HG03175 (cell line): ENCODE measurements at regions not wholly inside any gene's neighbourhood (a gene's known extent, or its start where the extent isn't known, plus 50 kb on each side); places are given as distances from the start of the nearest gene placed in this dataset.

Experiments
- ATAC-seq: cut with Tn5 transposase; IDR thresholded peaks from one replicate; pipeline ENCODE4 v1.9.1; 2021; ENCODE audit warnings: mild to moderate bottlenecking, moderate library complexity; ENCODE audit not compliant: unreplicated experiment

DNA sequence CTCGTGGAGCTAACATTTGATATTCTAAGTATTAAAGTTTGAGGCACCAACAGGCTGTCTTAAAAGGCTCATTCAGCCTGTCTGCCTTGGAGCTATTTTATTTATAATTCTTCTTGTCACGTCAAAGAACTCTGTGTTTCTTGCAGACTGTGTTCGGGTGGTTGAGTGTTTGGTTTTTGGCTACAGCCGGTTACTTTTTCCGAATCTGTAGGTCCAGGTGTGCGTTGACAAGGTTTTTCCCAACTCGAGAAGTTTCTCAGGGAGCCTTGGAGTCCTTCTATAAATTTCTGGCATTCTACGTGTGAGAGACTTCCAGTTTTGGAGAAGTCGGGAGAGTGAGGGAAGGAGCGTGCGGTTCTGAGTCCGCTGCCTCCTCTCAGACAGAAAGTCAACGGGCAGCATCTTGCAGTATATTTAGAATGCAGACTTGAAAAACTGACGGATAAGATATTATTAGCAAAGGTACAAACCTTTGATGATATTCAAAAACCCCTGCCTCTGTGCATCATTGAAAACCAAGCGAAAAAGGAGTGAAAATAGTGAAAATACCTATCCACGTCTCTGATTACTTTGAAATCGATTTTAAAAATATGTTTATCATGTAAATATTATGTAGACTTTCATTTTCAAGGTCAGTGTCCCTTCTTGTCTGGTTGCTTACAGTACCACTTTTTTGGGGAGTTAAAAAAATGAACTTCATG is 85.2 kb upstream of the PPARA start:
- no peak for ATAC-seq

DNA sequence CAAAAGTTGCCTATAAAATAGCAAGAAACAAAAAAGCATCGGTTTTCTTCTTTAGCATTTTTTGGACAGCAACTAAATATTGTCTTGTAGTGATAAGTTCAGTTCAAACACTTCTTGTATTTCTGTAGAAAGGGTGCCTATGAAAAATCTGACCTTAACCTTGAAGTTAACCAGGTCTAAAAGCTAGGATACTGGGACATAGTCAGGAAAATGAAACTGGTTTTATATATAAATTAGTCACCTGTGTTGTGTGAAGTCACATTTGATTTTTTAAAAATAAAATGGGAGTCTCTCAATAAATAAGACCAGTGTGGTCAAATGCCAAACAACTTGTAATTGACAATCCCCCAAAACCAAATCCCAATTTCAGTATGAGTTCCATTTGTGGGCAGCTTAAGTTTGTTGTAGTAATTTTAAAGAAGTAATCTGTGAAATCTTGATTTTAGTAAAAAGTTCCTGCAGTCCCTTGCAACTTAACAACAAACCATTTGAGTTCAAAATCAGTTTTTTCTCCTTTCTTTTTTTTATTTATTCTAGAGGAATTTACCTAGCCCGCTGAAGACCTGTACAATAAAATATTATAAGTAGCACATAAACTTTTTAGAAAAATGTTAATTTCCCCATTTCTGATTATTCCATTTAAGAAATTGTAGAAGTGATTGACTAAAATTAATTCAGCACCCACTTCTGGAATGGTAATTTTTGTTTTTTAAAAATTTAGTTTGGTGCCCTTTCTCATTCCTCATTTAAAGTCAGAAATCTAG is 84.5 kb upstream of the PPARA start:
- no peak for ATAC-seq

- no peak for ATAC-seq
Measured at GRCh38 chr22:46066691-46067090, 83.6 kb upstream of the PPARA start.

DNA sequence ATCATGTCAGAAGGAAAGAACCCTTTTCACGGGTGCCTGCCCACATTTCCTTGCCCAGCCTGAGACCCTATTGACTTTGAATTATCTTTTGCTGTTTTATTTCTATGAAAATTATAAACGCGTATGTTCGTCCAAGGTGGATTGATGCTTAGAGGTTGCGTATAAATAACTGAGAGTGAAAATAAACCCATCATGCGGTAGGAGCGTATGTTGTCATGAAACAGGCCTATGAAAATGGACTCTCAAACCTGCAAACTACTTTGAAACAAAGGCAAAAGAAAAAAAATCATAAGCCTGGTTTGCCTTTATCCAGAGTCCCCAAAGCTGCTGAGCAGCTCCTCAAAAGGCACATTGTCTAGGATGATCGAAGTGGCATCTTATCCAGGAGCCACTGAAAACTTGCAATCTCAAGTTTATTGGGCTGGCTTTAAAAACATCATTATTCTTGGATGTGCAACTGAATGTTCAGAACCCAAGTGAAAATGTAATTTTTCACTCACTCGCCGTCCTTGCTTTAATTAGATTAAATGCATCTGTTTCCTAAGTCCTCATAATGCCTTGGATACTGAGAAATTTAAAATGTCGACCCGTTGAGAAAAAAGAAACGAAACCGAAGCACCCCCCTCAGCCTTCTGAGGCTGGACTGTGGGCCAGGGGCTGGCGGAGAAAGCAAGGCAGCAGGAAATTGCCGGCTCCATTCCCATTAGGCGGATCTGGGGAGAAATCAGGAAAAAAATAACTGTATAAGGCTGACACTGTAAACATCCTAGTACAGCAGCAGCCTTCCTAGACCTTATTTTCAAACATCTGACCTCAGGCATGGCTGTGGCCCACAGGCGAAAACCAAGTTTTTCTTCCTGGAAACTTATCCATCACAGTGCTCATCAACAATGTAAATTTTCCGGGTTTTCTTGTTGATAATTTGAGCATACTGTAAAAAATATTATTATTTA is 82.9 kb upstream of the PPARA start:
- no peak for ATAC-seq

GRCh38 chr22:46068181-46068592 is 82.1 kb upstream of the PPARA start:
- no peak for ATAC-seq

GRCh38 chr22:46068593-46069491 is 81.5 kb upstream of the PPARA start:
- no peak for ATAC-seq

DNA sequence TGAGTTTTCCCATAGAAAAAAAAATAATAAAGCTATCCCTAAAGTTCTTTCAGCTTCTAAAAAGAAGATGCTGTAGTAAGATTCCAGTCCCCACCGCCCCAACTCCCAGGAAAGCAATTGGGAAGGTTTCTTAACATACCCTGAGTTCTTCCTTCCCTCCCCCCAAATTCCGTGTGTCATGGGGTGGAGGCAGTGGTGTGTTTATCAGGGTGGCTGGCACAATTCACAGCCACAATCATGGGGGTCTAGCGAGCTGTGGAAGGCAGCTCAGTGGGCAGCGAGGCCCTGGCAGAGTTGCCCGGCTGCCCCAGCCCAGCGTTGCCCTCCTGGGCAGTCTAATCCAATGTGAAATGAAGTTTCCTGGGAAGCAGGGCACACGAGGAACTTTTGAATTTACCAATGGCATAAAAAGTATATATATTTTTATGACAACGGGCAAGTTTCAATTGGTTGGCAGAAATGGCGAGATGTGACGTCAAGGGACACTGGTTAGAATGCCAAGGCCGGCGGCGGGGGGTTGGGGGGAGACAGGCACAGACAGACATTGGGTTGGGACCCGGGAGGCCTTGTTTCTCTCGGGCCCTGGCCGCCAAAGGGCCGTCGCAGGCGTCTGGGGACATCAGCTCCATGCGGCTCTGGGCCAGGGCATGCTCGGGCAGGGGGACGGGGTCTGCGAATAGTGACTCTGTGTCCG is 80.7 kb upstream of the PPARA start:
- no peak for ATAC-seq

DNA sequence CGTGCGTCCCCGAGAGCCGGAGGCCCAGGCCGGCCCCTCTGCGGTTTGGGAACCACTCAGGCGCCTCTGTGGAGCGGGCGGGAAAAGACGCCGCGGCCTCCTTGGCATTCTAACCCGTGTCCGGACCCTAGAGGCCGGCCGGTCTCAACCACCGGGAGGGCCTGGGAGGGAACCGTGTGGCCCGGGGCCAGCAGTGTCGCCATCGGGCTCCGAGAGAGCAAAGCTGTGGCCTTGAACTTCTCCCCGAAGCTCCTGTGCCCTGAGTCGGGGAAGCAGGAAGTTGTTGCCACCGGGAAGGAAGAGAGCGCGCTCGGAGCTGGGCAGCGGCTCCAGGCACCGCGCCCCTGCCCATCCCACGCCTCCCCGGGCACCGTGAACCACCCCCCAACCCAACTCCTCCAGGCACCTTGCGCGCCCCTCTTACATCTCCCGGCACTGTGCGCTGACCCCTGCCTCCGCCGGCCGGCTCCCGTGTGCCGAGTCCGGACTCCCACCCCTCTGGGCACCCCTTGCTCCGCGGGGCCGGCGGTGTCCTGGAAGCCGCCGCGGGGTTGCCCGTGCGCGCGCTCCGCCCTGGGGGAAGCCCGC is 80.0 kb upstream of the PPARA start:
- ATAC-seq = no peak

DNA sequence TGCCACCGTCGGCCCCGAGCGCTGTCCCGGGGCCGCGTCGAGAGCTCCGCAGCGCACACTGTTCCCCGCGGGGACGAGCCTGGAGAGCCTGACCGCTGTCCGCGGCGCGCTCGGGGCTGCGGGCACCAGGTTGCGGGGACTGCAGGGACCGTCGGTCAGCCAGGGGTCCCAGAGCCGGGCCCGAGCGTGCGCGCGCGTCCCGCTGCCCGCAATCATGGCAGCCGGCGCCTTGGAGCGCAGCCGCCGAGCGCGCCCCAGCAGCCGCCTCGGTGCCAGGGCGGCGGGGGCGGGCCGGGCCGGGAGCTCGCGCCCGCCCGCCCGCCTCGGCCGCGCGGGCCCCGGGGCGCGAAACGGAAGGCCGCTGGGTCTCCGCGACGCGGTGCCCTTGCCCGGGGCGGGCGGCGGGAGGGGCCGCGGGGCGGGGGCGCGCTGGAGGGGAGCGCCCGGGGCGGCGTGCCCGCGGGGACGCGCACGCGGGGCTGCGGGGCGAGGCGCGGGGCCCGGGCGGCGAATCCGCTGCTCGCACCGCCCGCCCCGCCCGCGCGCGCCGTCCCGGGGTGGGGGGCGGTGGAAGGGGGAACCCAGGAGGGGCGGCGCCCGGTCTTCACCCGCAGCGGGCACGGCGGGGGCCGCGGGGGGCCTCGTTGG is 79.4 kb upstream of the PPARA start:
- ATAC-seq = no peak

- ATAC-seq = no peak
Measured at GRCh38 chr22:46071451-46072109, 78.7 kb upstream of the PPARA start.

GRCh38 chr22:46072110-46072881 is 78.0 kb upstream of the PPARA start:
- no peak for ATAC-seq

DNA sequence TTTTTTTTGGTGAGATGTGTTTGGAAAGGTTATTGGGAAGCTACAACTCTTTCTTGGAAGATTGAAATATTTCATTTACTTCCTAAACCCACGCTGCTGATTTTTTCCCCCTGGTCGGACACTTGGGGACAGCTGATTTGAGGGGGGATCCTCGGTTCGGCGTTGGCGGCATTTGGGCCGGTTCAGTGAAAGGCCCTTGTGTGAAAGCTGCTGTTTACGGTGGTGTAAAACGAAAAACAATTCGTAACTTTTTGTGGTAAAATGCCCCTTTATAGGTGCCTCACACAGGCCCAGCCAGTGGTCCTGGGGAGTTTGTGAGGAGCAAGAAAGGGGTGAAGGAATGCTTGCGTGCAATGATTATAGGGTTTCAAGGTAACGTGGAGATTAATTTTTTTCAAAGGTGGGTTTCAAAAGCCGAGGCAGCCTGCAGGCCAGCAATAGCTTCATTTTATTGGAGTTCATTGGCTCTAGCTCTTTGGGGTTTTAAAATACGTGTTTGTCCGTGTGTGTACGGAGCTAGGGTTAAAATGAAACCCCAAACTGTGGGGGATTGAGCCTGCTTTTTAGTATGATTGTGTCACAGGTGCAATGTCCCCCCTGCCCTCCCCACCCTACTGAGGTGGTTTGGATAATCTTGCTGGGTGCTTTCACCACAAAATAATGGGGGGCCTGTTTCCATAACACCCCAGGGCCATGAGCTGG is 77.2 kb upstream of the PPARA start:
- no peak for ATAC-seq

DNA sequence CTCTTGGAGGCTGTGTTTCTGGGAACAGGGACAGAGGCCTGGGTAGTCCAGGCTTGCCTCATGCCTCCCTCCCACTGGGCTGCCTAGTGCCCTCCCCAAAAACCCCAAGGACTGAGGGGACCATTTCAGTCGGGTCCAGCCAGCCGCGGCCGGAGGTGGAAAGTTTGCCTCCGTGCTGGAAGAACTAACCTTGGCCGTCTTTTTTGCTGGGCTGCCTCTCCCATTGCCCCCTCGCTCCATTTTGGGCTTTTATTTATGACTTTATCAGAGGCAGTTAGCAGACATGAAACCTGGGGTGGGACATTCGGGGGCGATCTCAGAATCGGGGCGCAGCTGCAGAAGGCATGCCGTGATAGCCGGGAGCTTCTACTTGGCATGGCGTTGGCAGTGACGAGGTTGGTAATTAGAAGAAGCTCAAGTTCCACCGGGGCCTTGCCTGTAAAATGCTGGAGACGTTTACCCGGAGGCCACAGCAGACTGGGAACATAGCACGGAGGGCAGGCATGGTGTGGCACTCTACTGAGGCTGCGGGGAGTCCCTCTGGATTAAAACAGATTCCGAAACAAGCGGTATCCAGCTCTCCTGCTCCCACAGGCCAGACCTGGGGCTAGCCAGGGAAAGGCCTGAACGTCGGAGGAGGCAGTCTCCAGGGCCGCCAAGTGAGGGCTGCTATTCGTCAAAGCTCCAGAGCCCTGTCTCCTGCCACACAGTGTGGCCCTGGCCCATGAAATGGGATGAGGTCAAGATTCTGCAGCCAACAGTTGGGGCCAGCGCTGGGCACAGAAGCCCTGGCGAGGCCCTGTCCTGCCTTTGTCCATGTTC is 76.4 kb upstream of the PPARA start:
- no peak for ATAC-seq

GRCh38 chr22:46074771-46075551 is 75.4 kb upstream of the PPARA start:
- ATAC-seq = no peak

- no peak for ATAC-seq
Measured at GRCh38 chr22:46075764-46076531, 74.4 kb upstream of the PPARA start.
